ENCODE measurements at regions not wholly inside any gene's neighbourhood (a gene's known extent, or its start where the extent isn't known, plus 50 kb on each side); places are given as distances from the start of the nearest gene placed in this dataset.

DNA sequence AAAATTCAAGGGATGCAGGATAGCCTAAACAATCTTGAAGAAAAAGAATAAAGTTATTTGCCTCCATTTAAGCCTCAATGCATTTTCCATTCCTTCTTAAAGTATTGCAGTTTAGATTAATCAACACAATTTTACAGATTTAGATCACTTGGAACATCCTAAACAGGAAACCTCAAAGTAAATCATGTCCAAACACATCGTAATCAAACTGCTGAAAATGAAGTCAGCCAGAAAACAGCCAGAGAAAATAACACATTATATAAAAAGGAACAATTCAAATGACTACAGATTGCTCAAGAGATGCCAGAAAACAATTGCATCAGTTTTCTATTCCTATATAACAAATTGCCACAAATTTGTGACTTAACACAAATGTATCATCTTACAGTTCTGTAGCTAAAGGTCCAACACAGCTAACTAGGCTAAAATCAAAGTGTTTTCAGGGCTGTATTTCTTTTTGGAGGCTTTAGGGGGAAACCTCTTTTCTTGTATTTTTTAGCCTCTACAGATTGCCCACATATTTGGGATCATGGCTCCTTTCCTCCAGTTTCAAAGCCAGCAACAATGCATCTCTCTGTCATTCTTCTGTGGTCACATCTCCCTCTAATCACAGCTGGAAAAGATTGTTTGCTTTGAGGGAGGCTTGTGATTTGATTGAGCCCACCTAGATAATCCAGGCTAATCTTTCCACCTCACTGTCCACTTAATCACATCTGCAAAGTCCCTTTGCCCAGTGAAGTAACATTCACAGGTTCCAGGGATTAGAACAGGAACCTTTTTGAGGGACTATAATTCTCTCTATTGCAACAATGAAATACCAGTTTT is 543.3 kb upstream of the UBE2E2 start:
- H3K79me2 ChIP-seq (ENCODE audit: insufficient read depth, low read length) = no peaks in the 10 kb centered on the region
- no peak overlapping the region for H3K4me2 ChIP-seq (ENCODE audit: low read depth, low read length, poor library complexity, severe bottlenecking)
- H4K20me1 ChIP-seq (ENCODE audit: low read depth, low read length) = 0 out of 2 replicates have a peak, but pooled peaks cover 2% of the 10 kb centered on the region
- no peak overlapping the region for H3K4me3 ChIP-seq (ENCODE audit: insufficient read depth, low read length, poor library complexity, severe bottlenecking)
- no peaks in the 10 kb centered on the region for H3K36me3 ChIP-seq (ENCODE audit: low read length)
- H3K9me2 ChIP-seq (replicated peaks; ENCODE audit: insufficient read depth, low read length) = no peaks in the 10 kb centered on the region
- H2AFZ ChIP-seq (ENCODE audit: low read depth, low read length, severe bottlenecking) = no peak overlapping the region
- no peaks in the 10 kb centered on the region for H3K27me3 ChIP-seq (ENCODE audit: low read length)
- no peaks in the 10 kb centered on the region for H3F3A ChIP-seq (ENCODE audit: insufficient read depth)
- H3K27ac ChIP-seq (ENCODE audit: low read depth, low read length) = no peak overlapping the region
- no peak overlapping the region for H3K9ac ChIP-seq (ENCODE audit: low read length)
- TF ChIP-seq EZH2phosphoT487 (conservative IDR thresholded peaks at IDR 0.05; ENCODE audit: low read length) = no peak
- TF ChIP-seq, protein P1, sequence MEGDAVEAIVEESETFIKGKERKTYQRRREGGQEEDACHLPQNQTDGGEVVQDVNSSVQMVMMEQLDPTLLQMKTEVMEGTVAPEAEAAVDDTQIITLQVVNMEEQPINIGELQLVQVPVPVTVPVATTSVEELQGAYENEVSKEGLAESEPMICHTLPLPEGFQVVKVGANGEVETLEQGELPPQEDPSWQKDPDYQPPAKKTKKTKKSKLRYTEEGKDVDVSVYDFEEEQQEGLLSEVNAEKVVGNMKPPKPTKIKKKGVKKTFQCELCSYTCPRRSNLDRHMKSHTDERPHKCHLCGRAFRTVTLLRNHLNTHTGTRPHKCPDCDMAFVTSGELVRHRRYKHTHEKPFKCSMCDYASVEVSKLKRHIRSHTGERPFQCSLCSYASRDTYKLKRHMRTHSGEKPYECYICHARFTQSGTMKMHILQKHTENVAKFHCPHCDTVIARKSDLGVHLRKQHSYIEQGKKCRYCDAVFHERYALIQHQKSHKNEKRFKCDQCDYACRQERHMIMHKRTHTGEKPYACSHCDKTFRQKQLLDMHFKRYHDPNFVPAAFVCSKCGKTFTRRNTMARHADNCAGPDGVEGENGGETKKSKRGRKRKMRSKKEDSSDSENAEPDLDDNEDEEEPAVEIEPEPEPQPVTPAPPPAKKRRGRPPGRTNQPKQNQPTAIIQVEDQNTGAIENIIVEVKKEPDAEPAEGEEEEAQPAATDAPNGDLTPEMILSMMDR (IDR thresholded peaks at IDR 0.05; ENCODE audit: insufficient read depth, low read length, poor library complexity, severe bottlenecking) = no peak
- H3K9me3 ChIP-seq (ENCODE audit: insufficient read depth, low read length) = no peaks in the 10 kb centered on the region

- H3F3A ChIP-seq (ENCODE audit: insufficient read depth) = no peaks in the 10 kb centered on the region
- no peak overlapping the region for H2AFZ ChIP-seq (ENCODE audit: low read depth, low read length, severe bottlenecking)
- H3K27ac ChIP-seq (ENCODE audit: low read depth, low read length) = no peak overlapping the region
These were observed 542.5 kb upstream of the UBE2E2 start for GRCh38 chr3:22660606-22661005.

GRCh38 chr3:22661121-22661700 is 541.9 kb upstream of the UBE2E2 start:
- no peaks in the 10 kb centered on the region for H3F3A ChIP-seq (ENCODE audit: insufficient read depth)
- H3K36me3 ChIP-seq (ENCODE audit: low read length) = no peaks in the 10 kb centered on the region
- H3K27me3 ChIP-seq (ENCODE audit: low read length) = no peaks in the 10 kb centered on the region
- no peak overlapping the region for H3K4me3 ChIP-seq (ENCODE audit: insufficient read depth, low read length, poor library complexity, severe bottlenecking)
- H3K79me2 ChIP-seq (ENCODE audit: insufficient read depth, low read length) = no peaks in the 10 kb centered on the region
- no peak overlapping the region for H3K4me2 ChIP-seq (ENCODE audit: low read depth, low read length, poor library complexity, severe bottlenecking)
- H3K27ac ChIP-seq (ENCODE audit: low read depth, low read length) = no peak overlapping the region
- H3K9me2 ChIP-seq (replicated peaks; ENCODE audit: insufficient read depth, low read length) = no peaks in the 10 kb centered on the region
- H3K9ac ChIP-seq (ENCODE audit: low read length) = no peak overlapping the region
- no peak overlapping the region for H2AFZ ChIP-seq (ENCODE audit: low read depth, low read length, severe bottlenecking)
- H3K9me3 ChIP-seq (ENCODE audit: insufficient read depth, low read length) = no peaks in the 10 kb centered on the region
- TF ChIP-seq EZH2phosphoT487 (conservative IDR thresholded peaks at IDR 0.05; ENCODE audit: low read length) = no peak
- TF ChIP-seq, protein P1 (IDR thresholded peaks at IDR 0.05; ENCODE audit: insufficient read depth, low read length, poor library complexity, severe bottlenecking) = no peak
- H4K20me1 ChIP-seq (ENCODE audit: low read depth, low read length) = 0 out of 2 replicates have a peak, but pooled peaks cover 2% of the 10 kb centered on the region

More at GRCh38 chr3:22660606-22661005, 542.5 kb upstream of the UBE2E2 start:
- H3K4me2 ChIP-seq (ENCODE audit: low read depth, low read length, poor library complexity, severe bottlenecking) = no peak overlapping the region
- no peaks in the 10 kb centered on the region for H3K9me2 ChIP-seq (replicated peaks; ENCODE audit: insufficient read depth, low read length)
- no peaks in the 10 kb centered on the region for H3K79me2 ChIP-seq (ENCODE audit: insufficient read depth, low read length)
- H3K9ac ChIP-seq (ENCODE audit: low read length) = no peak overlapping the region
- no peaks in the 10 kb centered on the region for H3K27me3 ChIP-seq (ENCODE audit: low read length)
- H4K20me1 ChIP-seq (ENCODE audit: low read depth, low read length) = 0 out of 2 replicates have a peak, but pooled peaks cover 2% of the 10 kb centered on the region
- TF ChIP-seq, protein P1 (IDR thresholded peaks at IDR 0.05; ENCODE audit: insufficient read depth, low read length, poor library complexity, severe bottlenecking) = no peak
- TF ChIP-seq EZH2phosphoT487 (conservative IDR thresholded peaks at IDR 0.05; ENCODE audit: low read length) = no peak
- no peaks in the 10 kb centered on the region for H3K9me3 ChIP-seq (ENCODE audit: insufficient read depth, low read length)
- no peak overlapping the region for H3K4me3 ChIP-seq (ENCODE audit: insufficient read depth, low read length, poor library complexity, severe bottlenecking)
- no peaks in the 10 kb centered on the region for H3K36me3 ChIP-seq (ENCODE audit: low read length)
